ELR (cell line): ENCODE measurements at regions not wholly inside any gene's neighbourhood (a gene's known extent, or its start where the extent isn't known, plus 50 kb on each side); places are given as distances from the start of the nearest gene placed in this dataset.

Source experiments
- DNase-seq: peaks from one replicate; pipeline ENCODE4 v3.0.0-alpha.2; 2015; ENCODE audit warnings: low read depth

- DNase-seq: peak; percentile 37
Observed at GRCh38 chr17:70808596-70808995, 639.3 kb downstream of the KCNJ2 start.

GRCh38 chr17:70810609-70811008 lies 641.3 kb downstream of the KCNJ2 start:
- peak; percentile 14 for DNase-seq

- peak; percentile 38 for DNase-seq
Observed at GRCh38 chr17:70813355-70813930, 644.1 kb downstream of the KCNJ2 start.

- DNase-seq: no peak
Observed at GRCh38 chr17:70819183-70819582, 649.9 kb downstream of the KCNJ2 start.

- DNase-seq: peak; percentile 80
Observed at GRCh38 chr17:70820276-70820675, 650.9 kb downstream of the KCNJ2 start.

GRCh38 chr17:70825321-70826125 lies 656.2 kb downstream of the KCNJ2 start:
- no peak for DNase-seq

- peak; percentile 54 for DNase-seq
Observed at GRCh38 chr17:70829876-70830275, 660.5 kb downstream of the KCNJ2 start.

GRCh38 chr17:70834039-70834438 lies 664.7 kb downstream of the KCNJ2 start:
- no peak for DNase-seq

GRCh38 chr17:70848785-70849184 lies 679.5 kb downstream of the KCNJ2 start:
- DNase-seq: peak; percentile 66

GRCh38 chr17:70855401-70856054 lies 686.2 kb downstream of the KCNJ2 start:
- peak; percentile 50 for DNase-seq

- no peak for DNase-seq
Observed at GRCh38 chr17:70857351-70857750, 688.0 kb downstream of the KCNJ2 start.

- peak; percentile 3 for DNase-seq
Observed at GRCh38 chr17:70859829-70860228, 690.5 kb downstream of the KCNJ2 start.

- no peak for DNase-seq
Observed at GRCh38 chr17:70862295-70862694, 693.0 kb downstream of the KCNJ2 start.

- no peak for DNase-seq
Observed at GRCh38 chr17:70863436-70864248, 694.3 kb downstream of the KCNJ2 start.

GRCh38 chr17:70865993-70866804 lies 696.9 kb downstream of the KCNJ2 start:
- no peak for DNase-seq

GRCh38 chr17:70868149-70868548 lies 698.8 kb downstream of the KCNJ2 start:
- no peak for DNase-seq

GRCh38 chr17:70869402-70870085 lies 700.2 kb downstream of the KCNJ2 start:
- DNase-seq: no peak

GRCh38 chr17:70871180-70871818 lies 702.0 kb downstream of the KCNJ2 start:
- DNase-seq: no peak

- DNase-seq: no peak
Observed at GRCh38 chr17:70872103-70872502, 702.8 kb downstream of the KCNJ2 start.

GRCh38 chr17:70875729-70876310 lies 706.5 kb downstream of the KCNJ2 start:
- no peak for DNase-seq
